ENCODE measurements at regions not wholly inside any gene's neighbourhood (a gene's known extent, or its start where the extent isn't known, plus 50 kb on each side); places are given as distances from the start of the nearest gene placed in this dataset.

DNA sequence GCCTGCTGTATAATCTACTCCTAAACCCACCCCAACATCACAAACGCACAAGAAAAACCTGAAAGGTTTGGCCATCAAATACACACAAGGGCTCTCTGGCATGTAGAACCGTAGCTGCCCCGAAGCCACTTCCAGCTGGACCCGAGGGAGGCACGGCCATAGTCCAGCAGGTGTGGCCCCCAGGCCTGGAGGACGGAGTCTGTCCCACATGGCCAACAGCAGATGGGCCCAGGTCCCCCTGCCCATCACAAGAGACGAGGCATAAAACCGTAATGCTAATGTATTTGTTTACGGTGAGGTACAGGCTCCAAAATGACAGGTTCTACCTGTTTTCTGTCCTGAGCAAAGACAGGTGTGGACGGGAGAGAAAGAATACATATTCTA is 234.2 kb downstream of the SYK start:
- TF ChIP-seq, protein P1, sequence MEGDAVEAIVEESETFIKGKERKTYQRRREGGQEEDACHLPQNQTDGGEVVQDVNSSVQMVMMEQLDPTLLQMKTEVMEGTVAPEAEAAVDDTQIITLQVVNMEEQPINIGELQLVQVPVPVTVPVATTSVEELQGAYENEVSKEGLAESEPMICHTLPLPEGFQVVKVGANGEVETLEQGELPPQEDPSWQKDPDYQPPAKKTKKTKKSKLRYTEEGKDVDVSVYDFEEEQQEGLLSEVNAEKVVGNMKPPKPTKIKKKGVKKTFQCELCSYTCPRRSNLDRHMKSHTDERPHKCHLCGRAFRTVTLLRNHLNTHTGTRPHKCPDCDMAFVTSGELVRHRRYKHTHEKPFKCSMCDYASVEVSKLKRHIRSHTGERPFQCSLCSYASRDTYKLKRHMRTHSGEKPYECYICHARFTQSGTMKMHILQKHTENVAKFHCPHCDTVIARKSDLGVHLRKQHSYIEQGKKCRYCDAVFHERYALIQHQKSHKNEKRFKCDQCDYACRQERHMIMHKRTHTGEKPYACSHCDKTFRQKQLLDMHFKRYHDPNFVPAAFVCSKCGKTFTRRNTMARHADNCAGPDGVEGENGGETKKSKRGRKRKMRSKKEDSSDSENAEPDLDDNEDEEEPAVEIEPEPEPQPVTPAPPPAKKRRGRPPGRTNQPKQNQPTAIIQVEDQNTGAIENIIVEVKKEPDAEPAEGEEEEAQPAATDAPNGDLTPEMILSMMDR (IDR thresholded peaks at IDR 0.05; ENCODE audit: low read depth, low read length, poor library complexity, severe bottlenecking), result no peak
- TF ChIP-seq EZH2phosphoT487 (IDR thresholded peaks at IDR 0.05; ENCODE audit: borderline replicate concordance, low read length), result no peak

Measured in DOHH2 (cell line).